SK-N-SH treated with all-trans-retinoic acid at 6 μM for 48 hours (cell line): ENCODE measurements at regions not wholly inside any gene's neighbourhood (a gene's known extent, or its start where the extent isn't known, plus 50 kb on each side); places are given as distances from the start of the nearest gene placed in this dataset.

Experiments
- CREB5 ChIP-seq: fragments of 250-450 bp; sonication (Bioruptor Pico); IDR thresholded peaks from 2 replicates; pipeline ENCODE4 v1.5.1; 2020; ENCODE audit warnings: low read depth, mild to moderate bottlenecking, moderate library complexity
- ESRRG ChIP-seq: fragments of 250-450 bp; sonication (Bioruptor Pico); IDR thresholded peaks from 2 replicates; pipeline ENCODE4 v1.6.1; 2021; ENCODE audit warnings: mild to moderate bottlenecking
- ISL1 ChIP-seq: fragments of 250-450 bp; sonication (Bioruptor Pico); IDR thresholded peaks from 2 replicates; pipeline ENCODE4 v2.1.2; 2022; ENCODE audit warnings: mild to moderate bottlenecking, moderate library complexity
- PATZ1 ChIP-seq: fragments of 250-450 bp; sonication (Bioruptor Pico); IDR thresholded peaks from 2 replicates; pipeline ENCODE4 v1.8.0; 2020; ENCODE audit warnings: mild to moderate bottlenecking, moderate library complexity, borderline replicate concordance
- PPARA ChIP-seq: fragments of 250-450 bp; sonication (Bioruptor Pico); IDR thresholded peaks from 2 replicates; pipeline ENCODE4 v1.5.0; 2020; ENCODE audit warnings: mild to moderate bottlenecking, borderline replicate concordance
- RARB ChIP-seq: fragments of 250-450 bp; sonication (Bioruptor Pico); IDR thresholded peaks from 2 replicates; pipeline ENCODE4 v1.8.0; 2021; ENCODE audit warnings: mild to moderate bottlenecking, moderate library complexity
- TCF4 ChIP-seq: fragments of 250-450 bp; sonication (Bioruptor Pico); IDR thresholded peaks from 2 replicates; pipeline ENCODE4 v1.8.0; 2021; ENCODE audit warnings: mild to moderate bottlenecking, moderate library complexity, borderline replicate concordance
- ZFP3 ChIP-seq: fragments of 250-450 bp; sonication (Bioruptor Pico); IDR thresholded peaks from 2 replicates; pipeline ENCODE4 v1.5.0; 2020; ENCODE audit warnings: mild to moderate bottlenecking, moderate library complexity
- ZFP30 ChIP-seq: fragments of 450-650 bp; formaldehyde crosslinking; IDR thresholded peaks from 2 replicates; pipeline ENCODE4 v1.5.0; 2022; ENCODE audit warnings: mild to moderate bottlenecking, moderate library complexity
- TF ChIP-seq, protein P1 (sequence below): fragments of 250-450 bp; sonication (Bioruptor Pico); IDR thresholded peaks from 2 replicates; pipeline ENCODE4 v1.8.0; 2021; ENCODE audit warnings: low read depth, mild to moderate bottlenecking, moderate library complexity, borderline replicate concordance

DNA sequence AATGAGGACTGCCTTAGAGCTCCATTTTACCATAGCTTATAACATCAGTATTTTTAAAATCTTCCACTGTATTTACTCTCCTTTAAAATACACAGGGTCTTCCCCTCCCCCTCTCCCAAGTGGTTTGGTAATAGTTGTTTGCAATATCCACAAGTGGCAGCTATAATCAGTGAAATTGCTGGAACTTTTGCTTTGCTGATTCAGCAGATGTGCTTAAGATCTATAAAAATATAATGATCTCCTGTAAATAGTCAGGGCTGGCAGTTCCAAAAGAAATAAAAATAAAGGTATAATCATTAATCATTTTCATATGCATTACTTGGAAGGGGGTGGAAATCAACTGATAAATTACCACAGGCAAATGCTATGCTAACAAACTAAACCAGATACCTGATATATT is 345.2 kb downstream of the KLHL13 start:
- TF ChIP-seq PPARA (no peak), TCF4 (CRISPR knock-in tag) (no peak), PATZ1 (CRISPR knock-in tag) (no peak), CREB5 (CRISPR knock-in tag) (no peak), ESRRG (CRISPR knock-in tag) (no peak), ZFP3 (CRISPR knock-in tag) (no peak), ZFP30 (CRISPR knock-in tag) (no peak), ISL1 (CRISPR knock-in tag) (no peak), RARB (CRISPR knock-in tag) (no peak)
- TF ChIP-seq, protein P1, sequence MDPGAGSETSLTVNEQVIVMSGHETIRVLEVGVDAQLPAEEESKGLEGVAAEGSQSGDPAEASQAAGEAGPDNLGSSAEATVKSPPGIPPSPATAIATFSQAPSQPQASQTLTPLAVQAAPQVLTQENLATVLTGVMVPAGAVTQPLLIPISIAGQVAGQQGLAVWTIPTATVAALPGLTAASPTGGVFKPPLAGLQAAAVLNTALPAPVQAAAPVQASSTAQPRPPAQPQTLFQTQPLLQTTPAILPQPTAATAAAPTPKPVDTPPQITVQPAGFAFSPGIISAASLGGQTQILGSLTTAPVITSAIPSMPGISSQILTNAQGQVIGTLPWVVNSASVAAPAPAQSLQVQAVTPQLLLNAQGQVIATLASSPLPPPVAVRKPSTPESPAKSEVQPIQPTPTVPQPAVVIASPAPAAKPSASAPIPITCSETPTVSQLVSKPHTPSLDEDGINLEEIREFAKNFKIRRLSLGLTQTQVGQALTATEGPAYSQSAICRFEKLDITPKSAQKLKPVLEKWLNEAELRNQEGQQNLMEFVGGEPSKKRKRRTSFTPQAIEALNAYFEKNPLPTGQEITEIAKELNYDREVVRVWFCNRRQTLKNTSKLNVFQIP (CRISPR knock-in tag): no peak
